ENCODE measurements at regions not wholly inside any gene's neighbourhood (a gene's known extent, or its start where the extent isn't known, plus 50 kb on each side); places are given as distances from the start of the nearest gene placed in this dataset.

DNA sequence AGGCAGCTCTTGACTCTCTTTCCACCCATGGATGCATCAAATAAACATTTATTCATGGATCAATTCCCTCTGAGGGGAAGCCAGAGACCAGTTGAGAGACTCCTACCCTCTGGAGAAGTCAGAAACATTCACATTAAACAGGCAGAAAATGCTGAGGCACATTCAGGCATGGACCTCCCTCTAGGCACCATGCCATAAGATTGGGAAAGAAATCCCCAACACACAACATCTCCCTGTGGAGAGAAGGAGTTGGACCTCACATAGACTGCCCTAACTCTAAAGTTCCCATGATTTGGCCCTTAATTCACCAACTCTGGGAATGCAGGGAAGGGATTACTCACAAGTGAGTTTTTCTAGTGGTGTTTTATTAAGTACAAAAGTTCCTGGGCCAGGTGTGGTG is 415.3 kb upstream of the C1orf87 start:
- TF ChIP-seq, protein P1, sequence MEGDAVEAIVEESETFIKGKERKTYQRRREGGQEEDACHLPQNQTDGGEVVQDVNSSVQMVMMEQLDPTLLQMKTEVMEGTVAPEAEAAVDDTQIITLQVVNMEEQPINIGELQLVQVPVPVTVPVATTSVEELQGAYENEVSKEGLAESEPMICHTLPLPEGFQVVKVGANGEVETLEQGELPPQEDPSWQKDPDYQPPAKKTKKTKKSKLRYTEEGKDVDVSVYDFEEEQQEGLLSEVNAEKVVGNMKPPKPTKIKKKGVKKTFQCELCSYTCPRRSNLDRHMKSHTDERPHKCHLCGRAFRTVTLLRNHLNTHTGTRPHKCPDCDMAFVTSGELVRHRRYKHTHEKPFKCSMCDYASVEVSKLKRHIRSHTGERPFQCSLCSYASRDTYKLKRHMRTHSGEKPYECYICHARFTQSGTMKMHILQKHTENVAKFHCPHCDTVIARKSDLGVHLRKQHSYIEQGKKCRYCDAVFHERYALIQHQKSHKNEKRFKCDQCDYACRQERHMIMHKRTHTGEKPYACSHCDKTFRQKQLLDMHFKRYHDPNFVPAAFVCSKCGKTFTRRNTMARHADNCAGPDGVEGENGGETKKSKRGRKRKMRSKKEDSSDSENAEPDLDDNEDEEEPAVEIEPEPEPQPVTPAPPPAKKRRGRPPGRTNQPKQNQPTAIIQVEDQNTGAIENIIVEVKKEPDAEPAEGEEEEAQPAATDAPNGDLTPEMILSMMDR (IDR thresholded peaks at IDR 0.05; ENCODE audit: unreplicated experiment) = no peak
- H3K36me3 Mint-ChIP-seq (ENCODE audit: low read depth, unreplicated experiment) = no peaks in the 10 kb centered on the region
- H3K9me3 Mint-ChIP-seq (ENCODE audit: unreplicated experiment) = no peaks in the 10 kb centered on the region
- peaks cover 1% of the 10 kb centered on the region for H3K27me3 Mint-ChIP-seq (ENCODE audit: unreplicated experiment)
- no peak for DNase-seq (ENCODE audit: low spot score)
- no peak overlapping the region for H3K27ac Mint-ChIP-seq (ENCODE audit: unreplicated experiment)
- H3K4me3 Mint-ChIP-seq (ENCODE audit: unreplicated experiment) = no peak overlapping the region
- no peaks in the 10 kb centered on the region for H3K4me1 Mint-ChIP-seq (ENCODE audit: unreplicated experiment)

DNA sequence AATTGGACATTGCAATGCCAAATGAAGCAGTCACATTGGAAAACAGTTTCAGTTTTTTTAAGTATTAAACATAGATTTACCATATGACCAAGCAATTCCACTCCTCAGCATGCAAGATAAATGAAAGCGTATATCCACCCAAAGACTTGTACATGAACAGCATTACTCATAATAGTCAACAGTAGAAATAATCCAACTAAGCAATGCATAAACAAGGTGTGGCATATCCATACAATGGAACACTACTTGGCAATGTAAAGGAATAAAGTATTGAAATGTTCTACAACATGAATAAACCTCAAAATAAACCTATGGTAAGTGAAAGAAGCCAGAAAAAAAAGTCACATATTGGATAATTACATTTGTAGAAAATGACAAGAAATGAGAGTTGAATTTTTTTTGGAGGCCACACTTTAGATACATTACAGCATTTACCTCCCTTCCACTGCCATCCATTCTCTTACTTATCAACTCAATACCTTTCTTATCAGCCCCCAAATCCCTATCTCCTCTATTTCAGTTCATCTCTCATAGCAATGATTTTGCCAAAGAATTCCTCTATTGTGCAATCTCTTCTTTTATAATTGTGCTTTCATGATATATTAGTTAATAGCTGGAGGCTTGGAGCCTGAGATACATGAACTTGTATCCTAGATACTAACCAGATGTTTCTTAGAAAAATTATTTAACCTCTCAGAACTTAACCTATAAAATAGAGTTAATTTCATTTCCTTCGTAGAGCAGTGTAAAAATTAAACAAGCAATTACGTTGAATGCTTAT is 414.2 kb upstream of the C1orf87 start:
- Mint-ChIP-seq H3K9me3 (ENCODE audit: unreplicated experiment) (no peaks in the 10 kb centered on the region), H3K4me1 (ENCODE audit: unreplicated experiment) (no peaks in the 10 kb centered on the region), H3K36me3 (ENCODE audit: low read depth, unreplicated experiment) (no peaks in the 10 kb centered on the region), H3K27me3 (ENCODE audit: unreplicated experiment) (peaks cover 1% of the 10 kb centered on the region), H3K4me3 (ENCODE audit: unreplicated experiment) (no peak overlapping the region), H3K27ac (ENCODE audit: unreplicated experiment) (no peak overlapping the region)
- DNase-seq (ENCODE audit: low spot score) = no peak
- TF ChIP-seq, protein P1 (IDR thresholded peaks at IDR 0.05; ENCODE audit: unreplicated experiment) = no peak

DNA sequence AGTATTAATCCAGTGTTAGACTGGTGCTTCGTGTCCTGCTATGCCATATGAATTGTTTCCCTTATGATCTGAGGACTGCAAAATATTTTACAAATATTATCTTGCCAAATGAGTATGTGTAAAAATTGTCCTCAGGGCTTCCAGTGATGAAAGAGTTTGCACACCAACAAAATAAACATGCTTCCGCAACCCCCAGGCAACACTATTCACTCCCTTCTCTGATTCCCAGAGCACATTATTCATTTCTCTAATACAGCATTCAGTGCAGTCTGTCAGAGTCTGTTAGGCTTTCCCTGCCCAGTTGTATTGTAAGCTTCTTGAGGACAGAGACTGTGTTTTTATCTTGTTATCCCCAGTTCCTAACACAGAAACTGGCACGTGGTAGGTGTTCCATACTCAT is 409.9 kb upstream of the C1orf87 start:
- H3K27me3 Mint-ChIP-seq (ENCODE audit: unreplicated experiment) = no peaks in the 10 kb centered on the region
- no peaks in the 10 kb centered on the region for H3K36me3 Mint-ChIP-seq (ENCODE audit: low read depth, unreplicated experiment)
- no peak for DNase-seq (ENCODE audit: low spot score)
- no peak overlapping the region for H3K27ac Mint-ChIP-seq (ENCODE audit: unreplicated experiment)
- H3K4me1 Mint-ChIP-seq (ENCODE audit: unreplicated experiment) = no peaks in the 10 kb centered on the region
- no peak overlapping the region for H3K4me3 Mint-ChIP-seq (ENCODE audit: unreplicated experiment)
- no peaks in the 10 kb centered on the region for H3K9me3 Mint-ChIP-seq (ENCODE audit: unreplicated experiment)
- TF ChIP-seq, protein P1 (IDR thresholded peaks at IDR 0.05; ENCODE audit: unreplicated experiment) = no peak

DNA sequence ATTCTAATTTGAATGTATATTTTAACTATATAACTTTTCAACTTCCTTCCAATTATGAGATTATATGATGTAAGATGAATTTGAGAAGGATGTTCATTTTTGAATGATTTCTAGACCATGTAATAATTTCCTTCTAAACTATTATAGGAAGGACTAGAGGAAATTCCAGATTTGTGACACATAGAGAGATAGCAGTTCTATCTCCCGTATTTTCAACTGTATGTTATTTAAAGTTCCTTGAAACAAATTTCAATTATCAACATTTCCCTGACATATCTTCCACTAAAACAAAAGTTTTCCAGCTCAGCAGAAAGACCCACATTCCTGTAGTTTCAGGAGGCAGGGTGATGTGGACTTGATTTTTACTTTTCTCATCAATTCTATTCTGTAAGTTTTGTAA is 396.7 kb upstream of the C1orf87 start:
- H3K27me3 Mint-ChIP-seq (ENCODE audit: unreplicated experiment) = no peaks in the 10 kb centered on the region
- H3K9me3 Mint-ChIP-seq (ENCODE audit: unreplicated experiment) = no peaks in the 10 kb centered on the region
- no peak overlapping the region for H3K27ac Mint-ChIP-seq (ENCODE audit: unreplicated experiment)
- no peak for DNase-seq (ENCODE audit: low spot score)
- TF ChIP-seq, protein P1 (IDR thresholded peaks at IDR 0.05; ENCODE audit: unreplicated experiment) = no peak
- H3K4me3 Mint-ChIP-seq (ENCODE audit: unreplicated experiment) = no peak overlapping the region
- H3K4me1 Mint-ChIP-seq (ENCODE audit: unreplicated experiment) = no peaks in the 10 kb centered on the region
- H3K36me3 Mint-ChIP-seq (ENCODE audit: low read depth, unreplicated experiment) = no peaks in the 10 kb centered on the region

DNA sequence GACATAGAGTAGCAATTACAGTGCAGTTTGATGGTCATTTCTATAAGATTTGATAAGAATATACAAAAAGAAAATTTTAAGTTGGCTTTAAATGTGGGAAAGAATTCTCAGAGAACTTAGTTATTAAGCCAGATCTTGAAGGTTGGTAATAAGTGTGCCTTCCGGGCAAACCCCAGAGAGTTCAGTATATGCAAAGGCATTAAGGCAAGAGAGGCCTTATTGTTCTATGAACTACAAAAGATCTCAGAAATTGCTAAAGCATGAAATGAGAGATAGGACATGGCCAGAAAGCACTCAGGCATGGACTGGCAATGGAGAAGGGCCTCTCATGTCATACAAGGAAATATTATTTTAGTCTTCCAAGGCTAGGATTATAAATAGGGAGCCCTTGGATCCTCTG is 390.2 kb upstream of the C1orf87 start:
- H3K4me3 Mint-ChIP-seq (ENCODE audit: unreplicated experiment) = no peak overlapping the region
- H3K4me1 Mint-ChIP-seq (ENCODE audit: unreplicated experiment) = no peaks in the 10 kb centered on the region
- H3K27ac Mint-ChIP-seq (ENCODE audit: unreplicated experiment) = no peak overlapping the region
- no peak for DNase-seq (ENCODE audit: low spot score)
- no peaks in the 10 kb centered on the region for H3K27me3 Mint-ChIP-seq (ENCODE audit: unreplicated experiment)
- no peaks in the 10 kb centered on the region for H3K36me3 Mint-ChIP-seq (ENCODE audit: low read depth, unreplicated experiment)
- TF ChIP-seq, protein P1 (IDR thresholded peaks at IDR 0.05; ENCODE audit: unreplicated experiment) = no peak
- H3K9me3 Mint-ChIP-seq (ENCODE audit: unreplicated experiment) = no peaks in the 10 kb centered on the region

Measured in endothelial cell (in vitro differentiated cells).